H1 (cell line): ENCODE measurements at regions not wholly inside any gene's neighbourhood (a gene's known extent, or its start where the extent isn't known, plus 50 kb on each side); places are given as distances from the start of the nearest gene placed in this dataset.

ENCODE experiments used
- CEBPB ChIP-seq: IDR thresholded peaks from 2 replicates; pipeline ENCODE4 v1.6.1; 2012; ENCODE audit warnings: low read depth, low read length
- POLR2A ChIP-seq, 2 experiments: IDR thresholded peaks; 1 replicate in 1 of 2; 2 replicates in 1 of 2; pipeline ENCODE4 v1.6.1; 2011; ENCODE audit warnings: low read depth in 2 of 2, low read length in 2 of 2, mild to moderate bottlenecking in 2 of 2; ENCODE audit errors: control extremely low read depth in 1 of 2
- TAF1 ChIP-seq: IDR thresholded peaks from 2 replicates; pipeline ENCODE4 v1.6.1; 2011; ENCODE audit warnings: mild to moderate bottlenecking, low read depth, low read length
- TF ChIP-seq, protein P1 (sequence below), 3 experiments: IDR thresholded peaks; 1 replicate in 2 of 3; 2 replicates in 1 of 3; pipeline versions ENCODE4 v1.5.1 to v1.6.1; 2011; ENCODE audit warnings: low read length in 3 of 3, mild to moderate bottlenecking in 3 of 3, inconsistent platforms in 2 of 3, low read depth in 1 of 3, moderate library complexity in 1 of 3; ENCODE audit not compliant: insufficient read depth in 1 of 3; ENCODE audit errors: control extremely low read depth in 1 of 3

GRCh38 chr1:157247005-157247763, 109.0 kb upstream of the ETV3 start:
- TF ChIP-seq, protein P1, sequence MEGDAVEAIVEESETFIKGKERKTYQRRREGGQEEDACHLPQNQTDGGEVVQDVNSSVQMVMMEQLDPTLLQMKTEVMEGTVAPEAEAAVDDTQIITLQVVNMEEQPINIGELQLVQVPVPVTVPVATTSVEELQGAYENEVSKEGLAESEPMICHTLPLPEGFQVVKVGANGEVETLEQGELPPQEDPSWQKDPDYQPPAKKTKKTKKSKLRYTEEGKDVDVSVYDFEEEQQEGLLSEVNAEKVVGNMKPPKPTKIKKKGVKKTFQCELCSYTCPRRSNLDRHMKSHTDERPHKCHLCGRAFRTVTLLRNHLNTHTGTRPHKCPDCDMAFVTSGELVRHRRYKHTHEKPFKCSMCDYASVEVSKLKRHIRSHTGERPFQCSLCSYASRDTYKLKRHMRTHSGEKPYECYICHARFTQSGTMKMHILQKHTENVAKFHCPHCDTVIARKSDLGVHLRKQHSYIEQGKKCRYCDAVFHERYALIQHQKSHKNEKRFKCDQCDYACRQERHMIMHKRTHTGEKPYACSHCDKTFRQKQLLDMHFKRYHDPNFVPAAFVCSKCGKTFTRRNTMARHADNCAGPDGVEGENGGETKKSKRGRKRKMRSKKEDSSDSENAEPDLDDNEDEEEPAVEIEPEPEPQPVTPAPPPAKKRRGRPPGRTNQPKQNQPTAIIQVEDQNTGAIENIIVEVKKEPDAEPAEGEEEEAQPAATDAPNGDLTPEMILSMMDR (IDR thresholded peaks at IDR 0.05; ENCODE audit: control extremely low read depth in 1 of 3, insufficient read depth in 1 of 3, low read depth in 1 of 3, low read length in 3 of 3), result no peak
- no peak for TF ChIP-seq POLR2A (IDR thresholded peaks at IDR 0.05; ENCODE audit: control extremely low read depth in 1 of 2, low read depth in 2 of 2, low read length in 2 of 2)
- no peak for TF ChIP-seq CEBPB
- TF ChIP-seq TAF1, result no peak
